ENCODE measurements at regions not wholly inside any gene's neighbourhood (a gene's known extent, or its start where the extent isn't known, plus 50 kb on each side); places are given as distances from the start of the nearest gene placed in this dataset.

- H4K20me1 ChIP-seq (ENCODE audit: insufficient read depth) = no peaks in the 10 kb centered on the region
- ATAC-seq = no peak
- intact Hi-C loops (cut with micrococcal nuclease) = no loop called here
- H3K27me3 ChIP-seq (ENCODE audit: insufficient read depth, low read length) = no peaks in the 10 kb centered on the region
- no peaks in the 10 kb centered on the region for H3K36me3 ChIP-seq (ENCODE audit: control insufficient read depth in 1 of 2, insufficient read depth in 2 of 2, low read length in 2 of 2)
- ChIA-PET POLR2A (interaction anchor here (0.6 kb wide), 1 partner anchor 722 kb away, joined by 3 read pairs; no protein-coding TSS in a partner anchor), RAD21 (ENCODE audit: low non-redundant PET in 1 of 2, low total read pairs in 2 of 2, uncharacterized antibody in 2 of 2, unreplicated experiment in 2 of 2) (no interaction called here), CTCF (interaction anchor here (1.1 kb wide), 1 partner anchor 443 kb away, joined by 3 read pairs; no protein-coding TSS in a partner anchor)
- peaks cover 0 to 10% of the 10 kb centered on the region in 2 experiments; a peak in 2 of 4 replicates for H3K4me1 ChIP-seq (ENCODE audit: control insufficient read depth in 1 of 2, insufficient read depth in 2 of 2, low read length in 2 of 2)
- no peaks in the 10 kb centered on the region for H3K9me2 ChIP-seq (ENCODE audit: insufficient read depth)
- H2AFZ ChIP-seq (ENCODE audit: low read depth, low read length, poor library complexity, severe bottlenecking) = no peak overlapping the region
- no peaks in the 10 kb centered on the region for H3K9me3 ChIP-seq (ENCODE audit: control insufficient read depth in 1 of 2, insufficient read depth in 1 of 2, low read depth in 1 of 2, low read length in 2 of 2)
- no peak overlapping the region for H3K4me2 ChIP-seq (ENCODE audit: low read length)
- no peak for DNase-seq (ENCODE audit: low read depth, low spot score)
- no peak overlapping the region for H3K27ac ChIP-seq (ENCODE audit: low read depth, low read length)
- no peak overlapping the region for H3K9ac ChIP-seq (ENCODE audit: low read length)
- H3K4me3 ChIP-seq (replicated peaks in 1 of 2; ENCODE audit: low read depth in 1 of 2, low read length in 2 of 2) = no peak overlapping the region
- no TSS peak for BruUV-seq (replicated peaks)
- TF ChIP-seq POLR2A (IDR thresholded peaks at IDR 0.05; ENCODE audit: borderline replicate concordance, extremely low read depth, insufficient read depth, insufficient read length) = no peak
- H3K79me2 ChIP-seq (ENCODE audit: insufficient read depth, low read length) = no peaks in the 10 kb centered on the region
Measured at GRCh38 chr13:73717632-73718031, 416.6 kb downstream of the KLF12 start.

GRCh38 chr13:73715911-73716510 lies 418.2 kb downstream of the KLF12 start:
- no peak overlapping the region for H2AFZ ChIP-seq (ENCODE audit: low read depth, low read length, poor library complexity, severe bottlenecking)
- no peaks in the 10 kb centered on the region for H3K9me3 ChIP-seq (ENCODE audit: control insufficient read depth in 1 of 2, insufficient read depth in 1 of 2, low read depth in 1 of 2, low read length in 2 of 2)
- no peak overlapping the region for H3K4me2 ChIP-seq (ENCODE audit: low read length)
- POLR2A ChIA-PET = no interaction called here
- H4K20me1 ChIP-seq (ENCODE audit: insufficient read depth) = no peaks in the 10 kb centered on the region
- intact Hi-C loops (cut with micrococcal nuclease) = no loop called here
- H3K79me2 ChIP-seq (ENCODE audit: insufficient read depth, low read length) = no peaks in the 10 kb centered on the region
- no TSS peak for BruUV-seq (replicated peaks)
- no peaks in the 10 kb centered on the region for H3K9me2 ChIP-seq (ENCODE audit: insufficient read depth)
- DNase-seq (ENCODE audit: low read depth, low spot score) = no peak
- H3K27ac ChIP-seq (ENCODE audit: low read depth, low read length) = no peak overlapping the region
- TF ChIP-seq CTCF (IDR thresholded peaks at IDR 0.05 in 2 of 3, conservative IDR thresholded peaks at IDR 0.05 in 1 of 3; ENCODE audit: borderline replicate concordance in 1 of 3, insufficient read depth in 1 of 3, low read depth in 2 of 3, low read length in 2 of 3) (no peak), CEBPB (IDR thresholded peaks at IDR 0.05; ENCODE audit: low read depth) (no peak), ELF1 (IDR thresholded peaks at IDR 0.05; ENCODE audit: borderline replicate concordance, low read depth) (no peak), MAX (IDR thresholded peaks at IDR 0.05) (no peak), RAD21 (IDR thresholded peaks at IDR 0.05; ENCODE audit: low read depth) (no peak), SRF (IDR thresholded peaks at IDR 0.05; ENCODE audit: low read depth) (no peak), REST (IDR thresholded peaks at IDR 0.05; ENCODE audit: low read depth) (no peak), SIN3A (IDR thresholded peaks at IDR 0.05; ENCODE audit: low read depth) (no peak), ATF3 (IDR thresholded peaks at IDR 0.05) (no peak), TCF7L2 (IDR thresholded peaks at IDR 0.05; ENCODE audit: borderline replicate concordance, extremely low read depth, insufficient read depth, insufficient read length) (no peak), ZNF274 (IDR thresholded peaks at IDR 0.05; ENCODE audit: low read depth, low read length) (no peak), YY1 (IDR thresholded peaks at IDR 0.05; ENCODE audit: extremely low read depth, insufficient replicate concordance, low read depth, low read length) (no peak)
- RAD21 ChIA-PET (ENCODE audit: low non-redundant PET in 1 of 2, low total read pairs in 2 of 2, uncharacterized antibody in 2 of 2, unreplicated experiment in 2 of 2) = no interaction called here
- H3K4me1 ChIP-seq (ENCODE audit: control insufficient read depth in 1 of 2, insufficient read depth in 2 of 2, low read length in 2 of 2) = no peaks in the 10 kb centered on the region
- no peak overlapping the region for H3K9ac ChIP-seq (ENCODE audit: low read length)
- CTCF ChIA-PET = no interaction called here
- H3K36me3 ChIP-seq (ENCODE audit: control insufficient read depth in 1 of 2, insufficient read depth in 2 of 2, low read length in 2 of 2) = no peaks in the 10 kb centered on the region
- no peaks in the 10 kb centered on the region for H3K27me3 ChIP-seq (ENCODE audit: insufficient read depth, low read length)
- ATAC-seq = no peak
- H3K4me3 ChIP-seq (replicated peaks in 1 of 2; ENCODE audit: low read depth in 1 of 2, low read length in 2 of 2) = no peak overlapping the region

Data from HCT116 (cell line).